OCI-LY7 (cell line): ENCODE measurements at regions not wholly inside any gene's neighbourhood (a gene's known extent, or its start where the extent isn't known, plus 50 kb on each side); places are given as distances from the start of the nearest gene placed in this dataset.
"Not testable (repeated sequence)": the region's sequence is repeated elsewhere in the genome, so short reads cannot be mapped to it uniquely, and the experiment has no call there.

Experiments used
- BruUV-seq: library from RNA; stranded (reverse); fragments of 400-500 nt; replicated peaks from 2 replicates; lab custom pipeline; 2021; lab: Mats Ljungman, UMichigan
- CTCF ChIA-PET: fragments of 300-600 bp; sonication (Branson Sonifier 250); formaldehyde crosslinking; loops from one replicate; lab custom pipeline; 2022; ENCODE audit warnings: antibody characterized with exemption; ENCODE audit not compliant: unreplicated experiment; lab: Charles Lee
- POLR2A ChIA-PET: fragments of 300-600 bp; sonication (Branson Sonifier 250); formaldehyde crosslinking; loops from one replicate; lab custom pipeline; 2022; ENCODE audit warnings: antibody characterized with exemption; lab: Charles Lee
- DNase-seq: peaks from one replicate; pipeline ENCODE4 v3.0.0-alpha.2; 2015; ENCODE audit warnings: low spot score
- H2AFZ ChIP-seq: fragments of 200-600 bp; sonication (generic), shearing (Covaris generic); 2 replicates; pipeline ENCODE4 v1.6.1; 2014; ENCODE audit warnings: mild to moderate bottlenecking, antibody characterized with exemption, low read length, moderate library complexity
- H3K27ac ChIP-seq: fragments of 200-600 bp; sonication (generic); 2 replicates; pipeline ENCODE4 v1.5.1; 2014; ENCODE audit warnings: mixed run types, low read depth, mild to moderate bottlenecking, moderate library complexity, low read length, inconsistent platforms; ENCODE audit not compliant: poor library complexity, severe bottlenecking
- H3K36me3 ChIP-seq: fragments of 200-600 bp; sonication (generic); 2 replicates; pipeline ENCODE4 v1.6.1; 2014; ENCODE audit warnings: mild to moderate bottlenecking, antibody characterized with exemption, low read length, moderate library complexity, mixed read lengths; ENCODE audit not compliant: insufficient read depth
- H3K4me1 ChIP-seq: fragments of 200-600 bp; sonication (generic); 2 replicates; pipeline ENCODE4 v1.5.1; 2014; ENCODE audit warnings: mild to moderate bottlenecking, low read length; ENCODE audit not compliant: insufficient read depth, poor library complexity, severe bottlenecking
- H3K4me2 ChIP-seq: fragments of 200-600 bp; sonication (generic); 2 replicates; pipeline ENCODE4 v1.6.1; 2014; ENCODE audit warnings: mild to moderate bottlenecking, low read length
- H3K4me3 ChIP-seq: fragments of 200-600 bp; sonication (generic); 2 replicates; pipeline ENCODE4 v1.5.1; 2014; ENCODE audit warnings: mild to moderate bottlenecking, low read depth, low read length; ENCODE audit not compliant: poor library complexity, severe bottlenecking
- H3K79me2 ChIP-seq: fragments of 200-600 bp; sonication (generic); 2 replicates; pipeline ENCODE4 v1.6.1; 2016; ENCODE audit warnings: low read depth, mild to moderate bottlenecking, low read length, moderate library complexity, mixed read lengths; ENCODE audit not compliant: insufficient read depth
- H3K9me2 ChIP-seq: fragments of 200-600 bp; sonication (generic); 2 replicates; pipeline ENCODE4 v1.6.1; 2016; ENCODE audit warnings: mild to moderate bottlenecking, low read length, mixed read lengths; ENCODE audit not compliant: insufficient read depth
- H3K9me3 ChIP-seq: fragments of 200-600 bp; sonication (generic); 2 replicates; pipeline ENCODE4 v1.6.1; 2014; ENCODE audit warnings: mild to moderate bottlenecking, mixed run types, low read length, mixed read lengths
- H4K20me1 ChIP-seq: fragments of 200-600 bp; sonication (generic); 2 replicates; pipeline ENCODE4 v1.6.1; 2014; ENCODE audit warnings: mild to moderate bottlenecking, antibody characterized with exemption, low read length, moderate library complexity, mixed read lengths; ENCODE audit not compliant: insufficient read depth
- CTCF ChIP-seq: fragments of 200-600 bp; sonication (generic); conservative IDR thresholded peaks from 2 replicates; pipeline ENCODE4 v1.5.1; 2014; ENCODE audit warnings: mild to moderate bottlenecking, antibody characterized with exemption, low read length, moderate library complexity, mixed read lengths
- EZH2phosphoT487 ChIP-seq: fragments of 200-600 bp; sonication (generic); IDR thresholded peaks from 2 replicates; pipeline ENCODE4 v1.6.1; 2018; ENCODE audit warnings: low read depth, borderline replicate concordance, mild to moderate bottlenecking, mixed run types, antibody characterized with exemption, low read length, moderate library complexity, mixed read lengths
- intact Hi-C: fragments of 100-400 bp; cut with micrococcal nuclease; formaldehyde crosslinking; loops from one replicate; pipeline ENCODE4 v1.10.0; 2022; ENCODE audit not compliant: unreplicated experiment

- no peaks in the 10 kb centered on the region for H3K4me1 ChIP-seq
- H3K9me2 ChIP-seq: no peaks in the 10 kb centered on the region
- no peaks in the 10 kb centered on the region for H3K79me2 ChIP-seq
- no peak overlapping the region for H3K4me3 ChIP-seq
- no peaks in the 10 kb centered on the region for H4K20me1 ChIP-seq
- TF ChIP-seq EZH2phosphoT487: no peak
- TF ChIP-seq CTCF: no peak
- no peaks in the 10 kb centered on the region for H3K36me3 ChIP-seq
- POLR2A ChIA-PET: no interaction called here
- H3K4me2 ChIP-seq: no peak overlapping the region
- intact Hi-C loops: no loop called here
- H3K27ac ChIP-seq: no peak overlapping the region
- CTCF ChIA-PET: no interaction called here
- no TSS peak for BruUV-seq
- H3K9me3 ChIP-seq: no peaks in the 10 kb centered on the region
- no peak for DNase-seq
- H2AFZ ChIP-seq: no peak overlapping the region
Observed at GRCh38 chr4:186871856-186872255, 148.2 kb upstream of the FAT1 start.

- H3K4me3 ChIP-seq, BruUV-seq, H4K20me1 ChIP-seq, H3K4me1 ChIP-seq, intact Hi-C loops, DNase-seq, H3K4me2 ChIP-seq, H3K36me3 ChIP-seq, CTCF ChIA-PET, H3K27ac ChIP-seq, H3K9me2 ChIP-seq, H3K9me3 ChIP-seq, H2AFZ ChIP-seq, H3K79me2 ChIP-seq: not testable (repeated sequence)
- POLR2A ChIA-PET: interaction anchor here (0.6 kb wide), 1 partner anchor 887 kb away, joined by 3 read pairs; no protein-coding TSS in a partner anchor
Observed at GRCh38 chr4:186873095-186873494, 149.4 kb upstream of the FAT1 start.

GRCh38 chr4:186875476-186875875 is 151.8 kb upstream of the FAT1 start:
- TF ChIP-seq EZH2phosphoT487: no peak
- TF ChIP-seq CTCF: no peak
- Histone ChIP-seq H2AFZ (no peak overlapping the region), H3K36me3 (no peaks in the 10 kb centered on the region), H4K20me1 (no peaks in the 10 kb centered on the region), H3K4me3 (no peak overlapping the region), H3K27ac (no peak overlapping the region), H3K4me1 (no peaks in the 10 kb centered on the region), H3K79me2 (no peaks in the 10 kb centered on the region), H3K9me3 (no peaks in the 10 kb centered on the region), H3K9me2 (no peaks in the 10 kb centered on the region), H3K4me2 (no peak overlapping the region)
- intact Hi-C loops: no loop called here
- DNase-seq: no peak
- ChIA-PET CTCF (no interaction called here), POLR2A (interaction anchor here (1.0 kb wide), 1 partner anchor 9 kb away, joined by 3 read pairs; no protein-coding TSS in a partner anchor)
- no TSS peak for BruUV-seq
